GM12875 (cell line): ENCODE measurements at regions not wholly inside any gene's neighbourhood (a gene's known extent, or its start where the extent isn't known, plus 50 kb on each side); places are given as distances from the start of the nearest gene placed in this dataset.

Experiments used
- H3K4me3 ChIP-seq: one replicate; pipeline ENCODE4 v1.5.1; 2011; ENCODE audit warnings: low read depth, low read length, control low read depth
- TF ChIP-seq, protein P1 (sequence below): IDR thresholded peaks from 2 replicates; pipeline ENCODE4 v1.5.1; 2011; ENCODE audit warnings: low read depth, mild to moderate bottlenecking, control low read depth, inconsistent platforms, low read length, moderate library complexity, borderline replicate concordance; ENCODE audit not compliant: insufficient read depth

DNA sequence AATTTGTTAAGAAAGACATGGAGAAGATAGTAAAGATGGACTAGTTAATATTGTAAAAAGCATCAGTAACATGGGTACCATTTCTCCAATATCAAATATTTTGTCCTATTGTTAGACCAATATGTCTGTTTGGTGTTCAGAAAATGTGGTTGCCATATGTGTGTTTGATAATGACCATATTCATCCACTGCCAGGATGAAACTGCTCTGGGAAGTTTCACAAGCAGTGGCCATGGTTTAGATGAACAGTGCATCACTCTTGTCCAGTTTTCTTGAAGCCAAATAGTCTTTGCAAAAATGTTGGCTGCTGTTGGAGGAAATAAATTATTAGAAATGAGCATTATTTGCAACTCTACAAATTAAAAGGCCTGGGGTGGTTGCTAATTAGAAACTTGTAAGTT lies 333.8 kb downstream of the NUF2 start:
- no peak overlapping the region for H3K4me3 ChIP-seq
- TF ChIP-seq, protein P1, sequence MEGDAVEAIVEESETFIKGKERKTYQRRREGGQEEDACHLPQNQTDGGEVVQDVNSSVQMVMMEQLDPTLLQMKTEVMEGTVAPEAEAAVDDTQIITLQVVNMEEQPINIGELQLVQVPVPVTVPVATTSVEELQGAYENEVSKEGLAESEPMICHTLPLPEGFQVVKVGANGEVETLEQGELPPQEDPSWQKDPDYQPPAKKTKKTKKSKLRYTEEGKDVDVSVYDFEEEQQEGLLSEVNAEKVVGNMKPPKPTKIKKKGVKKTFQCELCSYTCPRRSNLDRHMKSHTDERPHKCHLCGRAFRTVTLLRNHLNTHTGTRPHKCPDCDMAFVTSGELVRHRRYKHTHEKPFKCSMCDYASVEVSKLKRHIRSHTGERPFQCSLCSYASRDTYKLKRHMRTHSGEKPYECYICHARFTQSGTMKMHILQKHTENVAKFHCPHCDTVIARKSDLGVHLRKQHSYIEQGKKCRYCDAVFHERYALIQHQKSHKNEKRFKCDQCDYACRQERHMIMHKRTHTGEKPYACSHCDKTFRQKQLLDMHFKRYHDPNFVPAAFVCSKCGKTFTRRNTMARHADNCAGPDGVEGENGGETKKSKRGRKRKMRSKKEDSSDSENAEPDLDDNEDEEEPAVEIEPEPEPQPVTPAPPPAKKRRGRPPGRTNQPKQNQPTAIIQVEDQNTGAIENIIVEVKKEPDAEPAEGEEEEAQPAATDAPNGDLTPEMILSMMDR = no peak

DNA sequence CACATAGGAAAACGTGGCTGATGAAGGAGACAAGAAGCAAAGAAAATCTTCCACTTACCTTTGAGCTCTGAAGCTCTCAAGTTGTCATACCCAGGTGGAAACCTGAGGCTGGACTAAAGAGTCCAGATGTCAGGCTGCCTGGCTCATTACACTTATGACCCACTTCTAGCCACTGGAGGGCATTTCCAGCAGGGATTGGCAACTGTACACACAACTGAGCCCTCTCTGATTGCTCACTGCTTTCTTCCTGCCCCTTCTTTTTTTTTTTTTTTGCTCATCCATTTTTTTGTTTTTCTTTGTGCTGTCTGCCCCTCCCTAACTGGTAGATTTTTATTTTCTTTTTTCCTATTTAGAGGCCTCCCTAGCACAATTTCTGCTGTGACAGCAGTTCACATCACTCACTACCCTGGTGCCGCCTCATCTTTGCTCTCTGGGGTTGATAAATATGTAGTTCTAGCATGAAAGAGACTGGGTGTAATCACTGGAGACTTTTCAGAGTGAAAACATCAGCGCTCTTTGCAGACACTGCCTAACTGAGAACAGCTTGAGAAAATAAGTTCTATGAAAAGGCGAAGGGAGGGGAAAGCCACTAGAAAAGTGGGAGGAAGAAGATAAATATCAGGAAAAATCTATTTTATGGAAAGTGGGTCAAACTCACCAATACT lies 334.5 kb downstream of the NUF2 start:
- TF ChIP-seq, protein P1 = no peak
- H3K4me3 ChIP-seq = no peak overlapping the region

DNA sequence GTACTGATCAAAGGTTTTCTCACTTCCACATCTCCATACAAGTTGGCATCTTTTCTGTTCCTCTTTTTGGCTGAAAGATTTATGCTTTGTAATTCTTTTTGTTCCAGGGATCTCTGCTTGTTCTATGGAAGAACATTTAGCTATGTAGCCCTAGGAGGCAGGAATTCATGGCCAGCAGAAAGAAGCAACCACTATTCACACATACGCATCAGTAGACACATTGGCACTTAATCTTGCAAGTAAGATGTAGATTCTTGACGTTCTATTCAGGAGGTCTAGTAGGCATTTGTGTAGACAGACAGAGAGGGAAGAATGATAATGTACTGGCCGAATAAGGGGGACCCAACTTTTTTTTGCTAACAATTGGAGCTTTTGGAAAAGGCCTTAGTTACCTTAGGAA lies 336.0 kb downstream of the NUF2 start:
- TF ChIP-seq, protein P1 = no peak
- no peak overlapping the region for H3K4me3 ChIP-seq

DNA sequence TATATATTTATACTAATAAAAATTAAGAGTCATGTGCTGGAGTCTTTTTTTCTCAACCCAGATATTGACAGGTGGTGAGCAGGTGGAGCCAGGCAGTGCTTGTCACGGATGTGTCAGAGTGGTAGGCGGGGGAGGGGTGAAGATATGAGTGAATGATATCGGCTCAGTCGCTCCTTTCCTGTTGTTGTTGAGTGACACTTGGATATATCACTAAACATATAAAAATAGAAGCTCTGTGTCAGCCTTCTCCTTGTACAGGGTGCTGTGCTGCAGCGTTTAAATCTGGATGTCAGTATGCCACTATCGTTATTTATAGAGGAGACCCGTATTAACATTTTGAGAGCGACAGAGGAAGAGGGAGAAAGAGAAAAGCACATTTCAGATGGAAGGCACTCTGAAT lies 339.6 kb downstream of the NUF2 start:
- H3K4me3 ChIP-seq = no peak overlapping the region
- TF ChIP-seq, protein P1 = no peak

DNA sequence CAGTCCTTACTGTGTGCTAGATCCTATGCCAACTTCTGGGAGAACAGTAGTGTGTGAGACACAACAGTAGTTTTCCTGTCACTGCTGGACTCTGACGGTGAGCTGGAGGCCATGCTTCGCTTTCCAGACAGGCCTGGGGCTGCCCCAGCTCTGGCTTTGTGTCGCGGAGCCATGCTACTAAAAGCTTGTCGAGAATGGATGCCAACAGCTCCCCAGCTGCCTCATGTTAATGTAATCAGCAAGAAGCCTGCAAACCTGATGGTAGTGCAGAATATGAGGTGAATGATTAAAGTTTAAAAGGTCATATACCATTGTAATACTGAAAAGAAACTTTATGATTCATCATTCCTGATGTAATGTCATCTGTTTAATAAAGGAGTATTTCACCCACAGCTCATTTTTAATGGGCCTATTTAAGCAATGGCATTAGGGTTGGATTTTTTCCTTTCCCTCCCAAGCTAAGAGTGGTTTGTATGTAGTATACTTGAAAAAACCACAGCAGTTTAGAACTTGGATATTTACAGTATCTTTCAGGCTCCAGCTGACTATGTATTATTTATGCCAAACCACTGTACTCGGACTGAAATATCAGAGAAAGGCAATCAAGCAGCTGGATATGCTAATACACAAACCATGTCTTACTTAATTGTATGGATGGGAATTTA lies 343.0 kb downstream of the NUF2 start:
- no peak overlapping the region for H3K4me3 ChIP-seq
- TF ChIP-seq, protein P1 = no peak

DNA sequence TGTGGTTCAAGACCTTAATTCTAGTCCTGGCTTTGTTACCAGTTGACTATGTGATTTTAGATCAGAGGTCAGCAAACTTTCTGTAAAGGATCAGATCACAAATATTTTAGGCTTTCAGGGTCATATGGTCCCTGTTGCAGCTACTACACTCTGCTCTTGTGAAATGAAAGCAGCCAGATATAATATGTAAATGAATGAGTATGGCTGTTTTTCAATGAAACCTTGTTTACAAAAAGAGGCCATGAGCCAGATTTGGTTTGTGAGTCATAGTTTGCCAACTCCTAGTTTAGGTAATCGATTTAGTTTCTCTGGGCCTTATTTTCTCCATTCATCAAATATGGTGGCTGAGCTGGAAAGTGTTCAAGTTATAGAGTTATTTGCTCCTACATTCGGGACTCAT lies 346.7 kb downstream of the NUF2 start:
- TF ChIP-seq, protein P1 = no peak

More for the DNA sequence above, 346.7 kb downstream of the NUF2 start:
- no peak overlapping the region for H3K4me3 ChIP-seq
